Testis (tissue), 2 donors: ENCODE measurements at regions not wholly inside any gene's neighbourhood (a gene's known extent, or its start where the extent isn't known, plus 50 kb on each side); places are given as distances from the start of the nearest gene placed in this dataset.

ENCODE experiments used
- CTCF ChIP-seq, 3 experiments: fragments of 450-650 bp in 2 of 3; fragments of 200-600 bp in 1 of 3; sonication (generic) in 1 of 3; IDR thresholded peaks; one replicate each; pipeline ENCODE4 v1.5.1; 2016 to 2019; ENCODE audit warnings: antibody characterized with exemption in 3 of 3, mild to moderate bottlenecking in 2 of 3, moderate library complexity in 1 of 3
- POLR2A ChIP-seq: fragments of 450-650 bp; IDR thresholded peaks from one replicate; pipeline ENCODE4 v1.6.1; 2017; ENCODE audit warnings: antibody characterized with exemption, mild to moderate bottlenecking, moderate library complexity

GRCh38 chr6:86738078-86738477 lies 199.2 kb upstream of the HTR1E start:
- TF ChIP-seq POLR2A (no peak), CTCF (IDR thresholded peaks at IDR 0.05) (no peak)
